Rectal smooth muscle tissue (tissue), 1 donor: ENCODE measurements at regions not wholly inside any gene's neighbourhood (a gene's known extent, or its start where the extent isn't known, plus 50 kb on each side); places are given as distances from the start of the nearest gene placed in this dataset.

Source experiments
- H3K27ac ChIP-seq: one replicate; pipeline ENCODE4 v1.7.0; 2013; ENCODE audit warnings: low read depth, low read length, inconsistent platforms
- H3K27me3 ChIP-seq: one replicate; pipeline ENCODE4 v1.7.0; 2013; ENCODE audit warnings: low read length; ENCODE audit not compliant: control insufficient read depth, insufficient read depth
- H3K36me3 ChIP-seq: one replicate; pipeline ENCODE4 v1.7.0; 2013; ENCODE audit warnings: low read length; ENCODE audit not compliant: control insufficient read depth, insufficient read depth
- H3K4me1 ChIP-seq: one replicate; pipeline ENCODE4 v1.7.0; 2013; ENCODE audit warnings: low read length; ENCODE audit not compliant: control insufficient read depth, insufficient read depth
- H3K4me3 ChIP-seq: one replicate; pipeline ENCODE4 v1.7.0; 2013; ENCODE audit warnings: low read length
- H3K9ac ChIP-seq: one replicate; pipeline ENCODE4 v1.7.0; 2013; ENCODE audit warnings: low read length

DNA sequence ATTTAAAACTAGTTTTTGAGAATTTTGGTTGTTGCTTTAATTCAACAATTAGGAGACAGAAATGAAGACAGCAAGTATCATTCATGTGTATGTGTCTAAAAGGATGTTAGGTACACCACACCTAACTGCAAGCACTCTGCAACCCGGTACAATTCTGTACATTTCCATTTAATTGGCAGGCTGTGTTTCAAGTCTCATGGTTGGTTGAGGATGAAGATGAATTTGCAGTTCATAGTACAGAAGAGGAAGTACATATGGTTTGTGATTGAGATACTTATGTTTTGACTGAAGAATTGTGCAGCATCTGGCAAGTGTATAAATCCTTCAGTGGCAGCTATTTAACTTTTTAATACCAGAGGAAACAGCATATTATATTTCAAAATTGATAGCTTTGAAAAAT, 628.7 kb upstream of the ZNF608 start:
- Histone ChIP-seq H3K9ac (no peak overlapping the region), H3K4me3 (no peak overlapping the region), H3K4me1 (no peaks in the 10 kb centered on the region), H3K36me3 (no peaks in the 10 kb centered on the region), H3K27me3 (no peaks in the 10 kb centered on the region), H3K27ac (no peak overlapping the region)

DNA sequence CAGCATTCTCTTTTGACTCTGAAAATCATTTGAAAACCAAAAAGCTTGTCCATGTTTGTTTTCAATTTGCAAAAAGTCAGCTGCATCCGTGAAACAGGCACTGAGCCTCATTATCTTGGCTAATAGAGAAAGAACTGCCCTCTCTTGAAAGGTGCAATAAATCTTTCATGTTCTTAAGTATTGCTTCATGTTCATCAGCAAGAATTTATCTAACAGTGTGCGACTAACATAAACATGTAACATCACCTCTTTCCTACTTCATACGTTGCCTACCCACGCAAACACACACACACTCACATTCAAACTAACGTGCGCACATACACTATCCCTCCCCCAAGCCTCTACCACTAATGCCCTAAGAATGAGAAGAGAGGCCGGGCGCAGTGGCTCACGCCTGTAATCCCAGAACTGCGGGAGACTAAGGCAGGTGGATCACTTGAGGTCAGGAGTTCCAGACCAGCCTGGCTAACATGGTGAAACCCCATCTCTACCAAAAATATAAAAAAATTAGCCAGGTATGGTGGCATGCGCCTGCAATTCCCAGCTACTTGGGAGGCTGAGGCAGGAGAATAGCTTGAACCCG, 629.7 kb upstream of the ZNF608 start:
- no peak overlapping the region for H3K27ac ChIP-seq
- H3K4me3 ChIP-seq: no peak overlapping the region
- H3K9ac ChIP-seq: no peak overlapping the region
- no peaks in the 10 kb centered on the region for H3K4me1 ChIP-seq
- H3K36me3 ChIP-seq: no peaks in the 10 kb centered on the region
- H3K27me3 ChIP-seq: no peaks in the 10 kb centered on the region

DNA sequence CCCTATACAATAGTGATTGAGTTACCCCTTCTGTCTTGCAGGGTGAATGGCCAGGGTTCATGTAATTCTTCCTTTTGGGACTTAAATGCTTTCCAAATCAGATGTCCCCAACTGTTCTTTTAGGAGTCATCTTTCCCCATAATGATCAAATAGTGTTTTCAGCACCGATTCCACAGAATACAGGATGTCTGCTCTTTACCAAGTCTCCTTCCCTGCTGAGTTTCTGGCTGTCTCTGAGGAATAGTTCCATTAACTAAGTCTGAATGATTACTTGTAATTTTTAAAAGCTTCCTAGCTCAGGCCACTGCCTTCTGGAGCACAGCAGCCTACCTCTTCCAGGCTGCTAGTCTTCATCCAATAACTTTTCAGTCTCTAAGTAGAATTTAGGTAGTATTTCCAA, 630.7 kb upstream of the ZNF608 start:
- H3K9ac ChIP-seq: no peak overlapping the region
- no peaks in the 10 kb centered on the region for H3K4me1 ChIP-seq
- no peak overlapping the region for H3K4me3 ChIP-seq
- no peaks in the 10 kb centered on the region for H3K27me3 ChIP-seq
- H3K36me3 ChIP-seq: no peaks in the 10 kb centered on the region
- H3K27ac ChIP-seq: no peak overlapping the region

DNA sequence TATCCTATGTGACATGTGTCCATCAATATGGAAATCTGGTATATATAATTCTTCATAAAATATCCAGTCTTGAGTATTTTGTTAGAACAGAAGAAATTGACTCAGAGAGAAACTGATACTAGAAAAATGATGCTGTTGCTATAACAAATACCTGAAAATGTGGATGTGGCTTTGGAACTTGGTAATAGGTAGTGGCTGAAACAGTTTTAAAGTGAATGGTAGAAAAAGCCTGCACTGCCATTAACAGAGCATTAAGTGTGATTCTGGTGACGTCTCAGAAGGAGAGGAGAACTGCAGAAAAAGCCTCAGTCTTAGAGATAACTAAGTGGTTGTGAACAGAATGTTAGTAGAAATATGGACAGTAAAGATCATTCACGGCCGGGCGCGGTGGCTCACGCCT, 634.9 kb upstream of the ZNF608 start:
- Histone ChIP-seq H3K27ac (no peak overlapping the region), H3K36me3 (no peaks in the 10 kb centered on the region), H3K4me3 (no peak overlapping the region), H3K27me3 (no peaks in the 10 kb centered on the region), H3K9ac (no peak overlapping the region), H3K4me1 (no peaks in the 10 kb centered on the region)

DNA sequence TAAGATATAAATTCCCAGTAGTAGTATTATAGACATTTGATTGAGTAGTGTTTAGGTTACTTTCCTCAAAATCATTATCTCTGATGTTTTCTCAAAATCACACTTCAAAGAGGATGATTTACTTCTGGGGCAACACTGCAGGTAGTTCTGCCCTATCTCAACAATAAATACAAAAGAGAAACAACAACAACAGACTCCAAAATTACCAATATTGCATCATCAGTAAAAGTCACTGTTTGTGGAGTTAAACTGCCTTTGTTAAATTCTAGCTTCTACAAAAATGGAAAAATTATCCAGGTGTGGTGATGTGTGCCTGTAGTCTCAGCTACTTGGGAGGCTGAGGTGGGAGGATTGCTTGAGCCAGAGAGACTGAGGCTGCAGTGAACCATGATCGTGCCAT, 637.6 kb upstream of the ZNF608 start:
- Histone ChIP-seq H3K9ac (no peak overlapping the region), H3K4me1 (no peaks in the 10 kb centered on the region), H3K36me3 (no peaks in the 10 kb centered on the region), H3K27me3 (no peaks in the 10 kb centered on the region), H3K4me3 (no peak overlapping the region), H3K27ac (no peak overlapping the region)

DNA sequence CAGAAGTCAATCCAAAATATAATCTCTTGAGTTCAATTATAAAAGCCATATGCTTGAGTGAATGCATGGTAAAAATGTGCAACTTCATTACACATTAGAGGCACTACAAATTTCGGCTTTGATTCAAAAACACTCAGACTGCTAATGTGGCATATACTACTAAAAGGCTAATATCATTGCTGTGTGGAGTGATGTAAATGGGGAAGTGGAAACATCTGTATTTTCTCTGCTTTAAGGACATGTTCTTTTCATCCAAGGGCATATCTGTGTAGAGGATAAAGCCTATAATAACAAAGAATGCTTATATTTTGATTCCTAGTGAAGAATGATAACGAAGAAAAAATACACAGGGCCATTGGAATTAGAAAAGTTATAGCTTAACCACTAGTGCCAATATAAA, 643.9 kb upstream of the ZNF608 start:
- Histone ChIP-seq H3K9ac (no peak overlapping the region), H3K27me3 (no peaks in the 10 kb centered on the region), H3K4me1 (no peaks in the 10 kb centered on the region), H3K36me3 (no peaks in the 10 kb centered on the region), H3K4me3 (no peak overlapping the region), H3K27ac (no peak overlapping the region)

DNA sequence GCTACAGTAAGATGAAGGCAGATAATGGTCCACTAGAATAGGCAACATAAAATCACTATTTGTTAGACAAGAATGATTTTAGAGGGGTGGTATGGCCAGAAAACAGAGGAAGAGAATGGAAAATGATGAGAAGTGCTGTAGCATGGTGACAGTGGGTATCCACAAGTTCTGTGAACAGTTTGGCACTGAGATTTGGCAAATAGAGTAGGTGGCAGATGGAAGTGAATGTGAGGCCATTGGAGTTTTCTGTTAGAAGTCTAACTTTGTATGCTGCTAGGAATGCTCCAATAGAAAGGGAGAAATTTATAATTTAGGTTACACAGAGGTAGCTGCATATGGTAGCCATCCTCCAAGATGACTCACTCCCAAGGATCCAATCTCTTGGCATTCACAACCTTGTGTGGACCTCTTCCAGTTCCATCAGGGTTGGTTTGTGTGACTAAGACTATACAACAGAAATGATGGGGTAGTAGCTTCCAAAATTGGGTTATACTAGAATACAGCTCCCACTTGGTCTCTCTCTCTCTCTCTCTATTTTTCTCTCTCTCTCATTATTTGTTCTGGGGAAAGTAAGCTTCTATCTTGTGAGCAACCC, 646.9 kb upstream of the ZNF608 start:
- H3K9ac ChIP-seq: no peak overlapping the region
- H3K4me1 ChIP-seq: no peaks in the 10 kb centered on the region
- H3K27me3 ChIP-seq: no peaks in the 10 kb centered on the region
- no peaks in the 10 kb centered on the region for H3K36me3 ChIP-seq
- no peak overlapping the region for H3K27ac ChIP-seq
- H3K4me3 ChIP-seq: no peak overlapping the region

DNA sequence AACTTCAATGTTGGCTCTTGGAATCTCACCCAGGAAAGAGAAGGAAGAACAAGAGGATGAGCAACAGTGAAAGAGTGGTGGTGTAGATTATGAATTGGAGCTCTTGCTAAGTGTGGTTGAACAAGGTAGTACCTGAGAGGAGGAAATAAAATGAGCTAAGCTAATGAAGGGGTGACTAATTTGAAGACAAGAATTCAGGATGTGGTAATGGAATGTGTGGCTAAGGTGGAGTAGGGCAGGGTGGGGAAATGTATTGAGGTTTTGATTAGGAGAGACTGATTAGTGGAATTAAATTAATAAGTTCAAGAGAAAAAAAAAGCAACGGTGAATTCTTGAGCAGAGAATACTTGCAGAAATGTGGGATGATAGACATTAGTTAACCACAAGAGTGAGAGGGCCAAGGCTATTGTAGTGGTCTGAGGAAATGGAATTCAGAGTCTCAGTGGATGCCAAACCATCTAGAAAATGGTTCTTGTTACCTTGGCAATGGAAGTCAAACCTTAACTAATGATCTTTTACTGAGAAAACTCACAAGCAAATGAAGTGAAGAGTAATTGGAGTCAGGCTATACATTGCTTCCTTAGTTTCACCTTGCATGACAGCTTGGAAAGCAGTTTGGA, 648.3 kb upstream of the ZNF608 start:
- no peak overlapping the region for H3K27ac ChIP-seq
- no peaks in the 10 kb centered on the region for H3K4me1 ChIP-seq
- no peak overlapping the region for H3K9ac ChIP-seq
- H3K27me3 ChIP-seq: no peaks in the 10 kb centered on the region
- H3K4me3 ChIP-seq: no peak overlapping the region
- no peaks in the 10 kb centered on the region for H3K36me3 ChIP-seq

DNA sequence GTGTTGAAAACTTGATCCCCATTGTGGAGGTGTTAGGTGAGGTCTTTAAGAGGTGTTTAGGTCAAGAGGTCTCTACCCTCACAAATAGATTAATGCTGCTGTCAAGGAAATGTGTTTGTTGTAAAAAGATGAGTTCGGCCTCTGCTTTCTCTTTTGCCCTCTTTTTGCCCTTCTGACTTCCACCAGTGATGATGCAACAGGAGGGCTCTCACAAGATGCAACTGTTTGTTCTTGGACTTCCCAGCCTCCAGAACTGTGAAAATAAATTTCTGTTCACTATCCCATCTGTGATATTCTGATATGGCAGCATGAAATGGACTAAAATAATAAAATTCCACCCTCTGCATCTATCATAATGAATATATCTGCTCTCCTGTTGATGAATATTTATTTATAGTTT, 650.0 kb upstream of the ZNF608 start:
- Histone ChIP-seq H3K36me3 (no peaks in the 10 kb centered on the region), H3K27me3 (no peaks in the 10 kb centered on the region), H3K4me3 (no peak overlapping the region), H3K27ac (no peak overlapping the region), H3K9ac (no peak overlapping the region), H3K4me1 (no peaks in the 10 kb centered on the region)

DNA sequence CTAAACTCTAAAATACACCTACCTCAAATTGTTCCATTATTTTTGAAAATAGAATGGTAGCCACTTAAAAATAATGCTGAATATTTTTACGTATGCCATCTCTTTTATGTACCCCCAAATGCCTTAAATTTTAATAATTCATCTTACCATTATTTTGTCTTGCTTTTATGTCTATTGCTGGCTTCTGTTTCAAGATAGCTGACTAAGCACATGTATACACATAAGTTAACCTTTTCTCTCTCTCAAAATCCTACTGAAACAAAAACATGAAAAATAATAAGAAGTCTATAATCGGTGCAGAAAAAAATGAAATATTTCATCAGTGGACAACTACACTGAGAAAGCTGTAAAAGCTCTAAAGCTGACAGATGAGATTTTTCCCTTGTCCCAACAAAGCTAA, 652.0 kb upstream of the ZNF608 start:
- no peak overlapping the region for H3K4me3 ChIP-seq
- H3K36me3 ChIP-seq: no peaks in the 10 kb centered on the region
- no peak overlapping the region for H3K9ac ChIP-seq
- no peaks in the 10 kb centered on the region for H3K4me1 ChIP-seq
- H3K27me3 ChIP-seq: no peaks in the 10 kb centered on the region
- no peak overlapping the region for H3K27ac ChIP-seq

DNA sequence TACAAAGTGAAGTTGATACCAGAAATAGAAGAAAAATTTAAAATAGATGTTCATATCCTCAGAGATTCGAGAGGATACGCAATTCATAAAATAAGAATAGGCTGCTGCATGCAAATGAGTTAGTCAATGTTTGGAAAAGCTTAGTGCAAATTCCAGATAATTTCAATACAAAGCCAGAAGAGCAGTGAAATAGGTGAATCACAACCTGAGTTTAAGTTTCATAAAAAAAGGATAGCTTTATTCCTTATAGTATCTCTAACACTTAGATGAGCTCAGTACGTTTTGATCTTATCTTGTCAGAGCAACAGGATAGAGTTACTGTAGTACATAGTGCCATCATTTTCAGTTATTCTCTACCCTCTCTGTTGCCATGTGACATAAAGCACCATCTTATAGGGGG, 653.4 kb upstream of the ZNF608 start:
- H3K4me3 ChIP-seq: no peak overlapping the region
- no peak overlapping the region for H3K27ac ChIP-seq
- no peak overlapping the region for H3K9ac ChIP-seq
- H3K4me1 ChIP-seq: no peaks in the 10 kb centered on the region
- H3K27me3 ChIP-seq: no peaks in the 10 kb centered on the region
- H3K36me3 ChIP-seq: no peaks in the 10 kb centered on the region

DNA sequence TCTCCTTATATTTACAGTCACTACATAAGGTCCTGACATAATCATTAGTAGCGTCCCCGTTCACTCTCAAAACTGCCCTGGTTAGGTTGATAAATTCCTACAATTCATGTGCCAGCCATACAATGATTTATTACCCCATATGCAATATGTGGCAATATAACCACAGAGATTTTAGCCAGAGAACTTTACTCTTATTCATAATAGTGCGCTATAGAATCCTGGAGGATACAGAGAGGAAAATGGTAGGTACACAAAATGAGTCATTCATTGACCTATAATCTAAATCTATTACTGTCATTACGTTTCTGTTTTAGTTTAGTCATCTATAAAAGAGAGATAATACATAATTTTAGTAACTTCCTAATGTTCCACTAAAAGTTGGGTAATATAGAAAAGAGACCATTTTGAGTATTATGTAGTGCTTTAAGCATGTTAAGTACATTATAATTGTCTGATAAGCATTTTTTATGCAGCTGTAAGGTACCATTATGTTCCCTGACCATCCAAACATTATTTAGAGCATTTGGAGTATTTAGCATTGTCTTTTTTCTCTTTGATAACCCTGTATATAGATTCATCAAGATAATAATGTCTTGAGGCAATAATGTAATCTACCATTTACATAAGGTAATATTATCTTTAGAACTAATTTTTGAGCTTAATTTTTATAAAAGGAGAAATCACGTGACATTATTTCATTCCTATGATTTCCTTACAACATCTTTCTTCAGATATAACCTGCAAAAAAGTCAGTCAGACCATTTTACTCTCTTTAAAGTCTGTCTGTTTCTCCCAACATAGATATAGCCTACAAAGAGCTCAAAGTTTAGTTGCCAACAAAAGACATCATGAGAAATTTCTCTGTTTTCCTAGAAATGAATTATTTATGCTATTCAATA, 655.5 kb upstream of the ZNF608 start:
- no peak overlapping the region for H3K9ac ChIP-seq
- no peaks in the 10 kb centered on the region for H3K27me3 ChIP-seq
- H3K4me1 ChIP-seq: no peaks in the 10 kb centered on the region
- H3K36me3 ChIP-seq: no peaks in the 10 kb centered on the region
- H3K4me3 ChIP-seq: no peak overlapping the region
- no peak overlapping the region for H3K27ac ChIP-seq
